Skin of body (tissue), 2 donors: ENCODE measurements at regions not wholly inside any gene's neighbourhood (a gene's known extent, or its start where the extent isn't known, plus 50 kb on each side); places are given as distances from the start of the nearest gene placed in this dataset. TPM values are rescaled to one million over a fixed set of nuclear protein-coding genes. Genes with fewer than 3 reads are reported as not detected.

ENCODE experiments used
- DNase-seq: peaks from one replicate; lab custom pipeline; 2025; lab: John Stamatoyannopoulos, UW
- small RNA-seq: library from RNA; depleted of rRNA; stranded (forward); fragments of <200 nt; gene quantifications from one replicate; pipeline ENCODE3, GENCODE V24; 2014; ENCODE audit warnings: low replicate concordance

- DNase-seq, result no peak
Measured at GRCh38 chr7:10838228-10838627, 135.4 kb upstream of the PHF14 start.

- DNase-seq, result no peak
Measured at GRCh38 chr7:10845225-10845624, 128.4 kb upstream of the PHF14 start.

GRCh38 chr7:10855583-10855982, 118.1 kb upstream of the PHF14 start:
- DNase-seq, result no peak

GRCh38 chr7:10860516-10860915, 113.2 kb upstream of the PHF14 start:
- DNase-seq, result no peak

- no peak for DNase-seq
Measured at GRCh38 chr7:10863476-10863875, 110.2 kb upstream of the PHF14 start.

- no peak for DNase-seq
Measured at GRCh38 chr7:10874666-10875065, 99.0 kb upstream of the PHF14 start.

- DNase-seq, result no peak
Measured at GRCh38 chr7:10875080-10875479, 98.6 kb upstream of the PHF14 start.

GRCh38 chr7:10888861-10889260, 84.8 kb upstream of the PHF14 start:
- DNase-seq, result no peak

GRCh38 chr7:10889266-10889898, 84.3 kb upstream of the PHF14 start:
- DNase-seq, result no peak

GRCh38 chr7:10908600-10908999, 65.1 kb upstream of the PHF14 start:
- no peak for DNase-seq

GRCh38 chr7:10910447-10910846, 63.2 kb upstream of the PHF14 start:
- DNase-seq, result no peak

GRCh38 chr7:10912077-10912476, 61.6 kb upstream of the PHF14 start:
- no peak for DNase-seq

GRCh38 chr7:10913457-10913856, 60.2 kb upstream of the PHF14 start:
- DNase-seq, result no peak

- DNase-seq, result no peak
Measured at GRCh38 chr7:10918093-10918590, 55.5 kb upstream of the PHF14 start.

GRCh38 chr7:10919923-10920322, 53.7 kb upstream of the PHF14 start:
- no peak for DNase-seq

Small RNA genes in the stretch of these regions (small RNA-seq; reads per million reads assigned to genes)
- gene AC004852.1 (not detected), gene AC009945.1 (not detected), gene RF00012 (not detected), gene RF00019 (not detected)
